Stimulated activated CD4-positive, alpha-beta T cell treated with anti-CD3 and anti-CD28 coated beads, Interleukin-2, amount 100 ng/mL, for 4 hours (primary cell): ENCODE measurements at regions not wholly inside any gene's neighbourhood (a gene's known extent, or its start where the extent isn't known, plus 50 kb on each side); places are given as distances from the start of the nearest gene placed in this dataset.
"Not testable (repeated sequence)": the region's sequence is repeated elsewhere in the genome, so short reads cannot be mapped to it uniquely, and the experiment has no call there.

Source experiments
- DNase-seq: peaks from one replicate; pipeline ENCODE4 v3.0.0-alpha.2; 2020; ENCODE audit warnings: low read depth

GRCh38 chr6:97347111-97347510 is 64.1 kb upstream of the MMS22L start:
- DNase-seq, result no peak

GRCh38 chr6:97361286-97361685 is 78.3 kb upstream of the MMS22L start:
- no peak for DNase-seq

- no peak for DNase-seq
Observed at GRCh38 chr6:97364327-97364726, 81.3 kb upstream of the MMS22L start.

GRCh38 chr6:97382071-97382470 is 99.1 kb upstream of the MMS22L start:
- DNase-seq, result not testable (repeated sequence)

GRCh38 chr6:97392735-97393134 is 109.7 kb upstream of the MMS22L start:
- no peak for DNase-seq

GRCh38 chr6:97394160-97394748 is 111.2 kb upstream of the MMS22L start:
- DNase-seq, result peak; percentile 20

- DNase-seq, result no peak
Observed at GRCh38 chr6:97396880-97397279, 113.9 kb upstream of the MMS22L start.

GRCh38 chr6:97399208-97399607 is 116.2 kb upstream of the MMS22L start:
- DNase-seq, result no peak

- no peak for DNase-seq
Observed at GRCh38 chr6:97401533-97401932, 118.5 kb upstream of the MMS22L start.

- no peak for DNase-seq
Observed at GRCh38 chr6:97405818-97406409, 122.9 kb upstream of the MMS22L start.

- no peak for DNase-seq
Observed at GRCh38 chr6:97406633-97407032, 123.6 kb upstream of the MMS22L start.

- DNase-seq, result no peak
Observed at GRCh38 chr6:97411610-97412009, 128.6 kb upstream of the MMS22L start.

- DNase-seq, result no peak
Observed at GRCh38 chr6:97412511-97412910, 129.5 kb upstream of the MMS22L start.

- DNase-seq, result no peak
Observed at GRCh38 chr6:97422171-97422570, 139.2 kb upstream of the MMS22L start.

GRCh38 chr6:97423190-97423589 is 140.2 kb upstream of the MMS22L start:
- DNase-seq, result no peak

GRCh38 chr6:97427648-97428047 is 144.6 kb upstream of the MMS22L start:
- DNase-seq, result no peak

- no peak for DNase-seq
Observed at GRCh38 chr6:97437087-97437486, 154.1 kb upstream of the MMS22L start.

- DNase-seq, result no peak
Observed at GRCh38 chr6:97438011-97438671, 155.1 kb upstream of the MMS22L start.

GRCh38 chr6:97440590-97441176 is 157.7 kb upstream of the MMS22L start:
- DNase-seq, result no peak

- DNase-seq, result no peak
Observed at GRCh38 chr6:97443408-97444080, 160.5 kb upstream of the MMS22L start.

- no peak for DNase-seq
Observed at GRCh38 chr6:97445407-97445806, 162.4 kb upstream of the MMS22L start.

GRCh38 chr6:97449444-97449966 is 166.5 kb upstream of the MMS22L start:
- no peak for DNase-seq

GRCh38 chr6:97450087-97450486 is 167.1 kb upstream of the MMS22L start:
- no peak for DNase-seq
